Renal cortical epithelial cell (primary cell): ENCODE measurements at regions not wholly inside any gene's neighbourhood (a gene's known extent, or its start where the extent isn't known, plus 50 kb on each side); places are given as distances from the start of the nearest gene placed in this dataset.

Source experiments
- DNase-seq: peaks from one replicate; pipeline ENCODE4 v3.0.0-alpha.2; 2011; ENCODE audit warnings: low read depth

- DNase-seq: peak; percentile 38
Observed at GRCh38 chr2:13009027-13009642, 292.4 kb downstream of the TRIB2 start.

DNA sequence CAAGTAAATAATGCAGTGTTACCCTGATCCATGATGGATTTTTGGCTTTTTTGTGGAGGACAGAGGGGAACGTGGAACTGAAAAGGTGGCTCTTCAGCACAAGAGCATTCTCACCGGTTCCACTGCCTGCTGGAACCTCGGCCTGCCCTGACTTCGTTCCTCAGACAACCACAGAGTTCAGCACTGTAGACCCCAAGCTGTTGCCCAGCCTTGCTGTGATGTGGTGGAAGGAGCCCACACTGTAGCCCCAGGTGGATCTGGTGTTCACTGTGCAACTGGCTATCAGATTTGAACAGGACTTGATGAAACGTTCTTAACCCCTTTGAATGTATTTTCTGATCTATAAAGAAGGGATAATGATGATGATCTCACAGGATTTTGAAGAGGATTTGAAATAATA is 293.5 kb downstream of the TRIB2 start:
- no peak for DNase-seq

GRCh38 chr2:13014783-13015182 is 298.0 kb downstream of the TRIB2 start:
- DNase-seq: no peak

- DNase-seq: no peak
Observed at GRCh38 chr2:13015532-13016320, 299.0 kb downstream of the TRIB2 start.

GRCh38 chr2:13018490-13018889 is 301.8 kb downstream of the TRIB2 start:
- DNase-seq: no peak

- no peak for DNase-seq
Observed at GRCh38 chr2:13019781-13020180, 303.0 kb downstream of the TRIB2 start.

DNA sequence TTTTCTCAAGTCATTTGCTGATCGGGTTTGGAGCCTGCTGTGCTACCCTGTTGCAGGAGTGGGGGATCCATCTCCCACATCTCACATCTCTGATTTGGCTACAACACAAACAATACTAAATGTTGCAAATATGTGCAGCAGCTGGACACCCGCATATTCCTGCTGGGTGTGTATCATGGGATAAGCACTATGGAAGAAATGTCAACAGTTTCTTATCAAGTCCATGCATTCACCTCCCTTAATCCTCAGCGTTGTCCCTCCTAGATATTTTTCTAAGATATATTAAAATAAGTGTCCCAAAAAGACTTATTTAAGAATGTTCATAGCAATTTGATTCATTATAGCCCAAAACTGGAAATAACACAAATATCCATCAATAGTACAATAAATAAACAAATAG is 303.7 kb downstream of the TRIB2 start:
- no peak for DNase-seq

GRCh38 chr2:13021470-13021957 is 304.8 kb downstream of the TRIB2 start:
- DNase-seq: no peak

DNA sequence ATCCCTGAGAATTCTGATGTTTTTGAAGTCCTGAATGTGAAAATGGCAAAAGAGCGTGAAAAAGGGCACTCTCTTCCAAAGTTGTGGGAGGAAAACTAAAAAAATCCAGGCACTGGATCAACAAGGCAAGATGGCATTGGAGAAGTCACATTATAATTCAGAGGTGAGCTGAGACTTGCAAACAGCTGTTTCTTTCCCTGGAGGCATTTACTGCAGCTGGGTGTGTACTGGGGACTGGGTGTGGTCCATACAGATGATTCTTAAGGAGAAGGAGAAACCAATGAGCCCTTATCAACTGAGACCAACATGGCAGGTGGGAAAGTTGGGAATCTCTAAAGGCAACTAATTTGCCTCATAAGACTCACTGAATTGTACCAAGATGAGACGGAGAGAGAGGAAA is 313.9 kb downstream of the TRIB2 start:
- no peak for DNase-seq

DNA sequence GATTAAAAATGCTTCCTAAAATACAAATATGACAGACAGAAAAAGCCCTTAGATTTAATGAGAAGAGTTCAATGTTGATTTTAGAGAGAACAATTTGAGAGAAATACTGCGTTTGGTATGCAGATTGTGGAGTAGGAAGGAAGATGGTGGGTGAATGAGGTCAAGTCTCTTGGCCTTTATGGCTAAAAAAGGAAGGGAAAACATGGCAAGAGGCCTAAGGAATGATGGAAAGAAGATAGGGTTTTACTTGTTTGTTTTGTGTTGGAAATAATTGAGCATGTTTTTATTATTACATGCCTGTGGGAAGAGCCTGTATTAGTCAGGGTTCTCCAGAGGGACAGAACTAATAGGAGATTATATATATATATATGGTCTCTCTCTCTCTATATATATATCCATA is 318.1 kb downstream of the TRIB2 start:
- DNase-seq: no peak

DNA sequence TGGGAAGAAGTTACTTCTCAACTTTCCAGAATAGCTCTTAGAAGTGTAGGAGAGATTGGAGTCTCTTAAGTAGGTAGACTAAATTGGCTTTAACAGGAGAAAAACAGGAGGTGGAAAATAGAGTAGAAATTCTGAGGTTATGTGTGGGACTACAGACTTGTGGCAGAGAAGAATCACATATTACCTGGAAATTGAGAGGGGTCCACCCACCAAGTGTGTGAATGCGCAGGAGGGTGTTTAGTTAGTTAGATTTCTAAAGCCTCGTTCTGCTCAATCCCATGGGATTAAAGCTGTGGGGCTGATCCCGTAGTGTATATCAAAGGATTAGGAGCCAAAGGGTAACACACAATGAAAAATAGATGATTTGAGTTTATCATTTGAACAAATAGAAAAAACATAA is 319.1 kb downstream of the TRIB2 start:
- no peak for DNase-seq

DNA sequence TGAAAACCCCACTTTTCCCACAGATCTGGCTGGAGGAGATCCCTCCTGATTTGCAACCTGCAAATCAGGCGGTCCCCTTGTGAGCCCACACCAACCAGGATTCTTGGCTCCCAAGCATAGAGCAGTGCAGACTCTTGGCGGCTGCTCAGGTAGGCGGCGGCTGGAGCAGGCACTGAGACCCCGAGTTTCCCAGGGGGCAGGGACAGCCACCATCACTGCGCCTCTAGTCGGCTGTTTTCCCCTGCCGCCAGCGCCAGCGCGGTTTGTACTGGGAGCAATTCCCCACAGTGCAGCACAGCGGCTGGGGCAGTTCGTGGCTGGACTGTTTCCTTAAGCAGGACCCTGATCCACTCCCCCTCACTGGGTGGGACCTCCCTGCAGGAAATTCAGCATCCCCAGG is 323.3 kb downstream of the TRIB2 start:
- DNase-seq: no peak

DNA sequence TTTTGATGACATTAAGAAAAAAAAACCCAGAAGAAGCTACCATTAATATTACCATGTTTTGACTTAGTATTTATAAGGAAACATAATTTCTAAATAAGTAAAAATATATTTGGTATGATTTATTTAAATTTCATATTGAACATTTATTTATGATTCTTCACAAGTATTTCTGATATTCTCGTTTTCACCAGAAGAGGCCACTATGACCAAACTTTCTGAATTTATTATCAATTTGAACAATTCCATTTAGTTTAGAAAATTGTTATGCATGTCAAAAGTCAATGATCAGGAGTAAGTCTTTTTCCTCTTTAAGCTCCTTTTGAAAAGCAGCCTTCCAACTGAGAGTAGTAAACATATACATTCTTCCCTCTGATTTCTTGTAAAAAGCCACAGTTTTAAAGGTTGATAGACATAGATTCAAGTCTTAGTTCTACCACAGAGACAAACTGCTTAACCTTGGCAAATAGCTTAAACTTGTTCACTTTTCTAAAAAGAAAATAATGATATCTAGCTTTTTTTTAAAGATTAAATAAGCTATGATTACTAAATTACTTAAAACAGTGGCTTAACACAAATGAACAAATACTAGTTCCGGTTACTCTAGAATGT is 329.9 kb downstream of the TRIB2 start:
- peak; percentile 13 for DNase-seq

- no peak for DNase-seq
Observed at GRCh38 chr2:13050764-13051163, 334.0 kb downstream of the TRIB2 start.

DNA sequence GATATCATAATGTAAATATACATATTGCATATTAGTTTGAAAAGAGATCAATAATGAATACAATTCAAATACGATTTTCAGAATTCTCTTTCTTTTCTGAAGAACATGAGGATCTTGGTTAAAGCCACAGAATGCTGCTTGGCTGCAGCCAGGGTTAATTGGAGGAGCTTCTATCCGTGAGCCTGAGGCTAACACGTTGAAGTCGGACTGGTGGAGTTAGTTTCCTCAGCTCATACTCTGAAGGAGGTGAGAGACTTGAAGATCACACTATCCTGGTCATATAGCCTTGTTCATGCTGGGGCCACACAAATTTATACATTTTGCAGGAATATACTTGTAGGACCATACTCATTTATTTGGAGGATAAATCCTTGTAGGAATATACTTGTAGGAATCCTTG is 335.8 kb downstream of the TRIB2 start:
- no peak for DNase-seq

DNA sequence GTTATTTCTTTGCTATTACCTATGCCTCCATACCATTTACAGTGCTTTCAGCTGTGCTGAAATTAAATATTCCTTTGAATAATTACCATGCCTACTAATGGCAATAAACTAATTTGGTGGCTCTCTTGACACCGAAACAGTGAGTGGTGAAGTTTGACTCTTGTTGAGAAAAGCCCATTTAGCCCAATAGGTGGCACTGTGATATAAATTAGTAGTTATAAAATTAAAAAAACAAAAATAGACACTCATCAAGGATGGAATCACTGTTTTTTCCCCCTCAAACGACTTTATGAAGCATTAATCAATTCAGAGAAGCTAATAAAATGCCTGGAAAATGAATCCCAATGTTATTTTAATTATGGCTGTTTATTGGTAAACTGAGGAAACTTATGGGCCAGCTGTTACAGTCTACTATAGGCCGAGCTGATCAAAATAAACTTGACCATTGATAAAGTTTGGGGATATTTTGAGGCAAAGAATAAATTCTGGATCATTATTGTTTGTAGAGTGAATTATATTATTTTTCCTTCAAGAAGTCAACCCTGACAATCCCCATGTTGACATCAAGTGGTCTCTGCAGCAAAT is 339.6 kb downstream of the TRIB2 start:
- peak; percentile 9 for DNase-seq

DNA sequence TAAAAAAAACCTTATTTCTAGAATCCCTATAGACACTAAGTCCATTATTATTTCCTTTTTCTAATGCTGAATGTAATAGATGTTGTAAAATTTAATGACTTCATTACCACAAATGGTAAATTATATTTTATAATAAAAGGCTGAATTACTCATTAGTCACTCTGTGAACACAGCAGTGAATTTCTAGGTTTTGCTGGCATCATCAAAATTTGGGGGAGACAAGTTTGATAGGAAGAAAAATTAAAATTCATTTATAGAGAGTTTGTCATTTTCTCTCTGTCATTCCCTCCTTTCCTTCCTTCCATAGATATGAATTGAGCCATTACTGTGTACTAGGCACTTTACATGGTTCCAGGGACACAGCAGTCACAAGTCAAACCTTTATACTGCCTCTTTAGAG is 340.9 kb downstream of the TRIB2 start:
- no peak for DNase-seq

- no peak for DNase-seq
Observed at GRCh38 chr2:13066676-13067075, 349.9 kb downstream of the TRIB2 start.

- DNase-seq: peak; percentile 51
Observed at GRCh38 chr2:13067508-13067907, 350.8 kb downstream of the TRIB2 start.

DNA sequence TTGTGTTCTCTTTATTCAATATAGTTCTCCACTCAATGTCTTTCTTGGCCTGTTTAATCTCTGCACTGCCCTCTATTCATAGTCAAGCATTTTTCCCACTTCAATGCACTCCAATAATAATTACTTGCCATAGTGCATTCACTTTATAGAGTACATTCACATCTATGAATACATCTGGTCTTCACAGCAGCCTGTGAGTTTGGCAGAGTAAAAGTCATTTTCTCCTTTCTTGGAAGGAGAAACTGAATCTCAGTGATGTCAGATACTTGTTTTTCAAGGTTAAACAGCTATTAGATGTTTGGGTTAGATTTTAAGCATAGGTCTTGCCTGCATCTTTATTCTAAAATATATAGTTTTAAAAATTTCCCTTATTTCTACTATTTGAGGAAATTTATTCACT is 373.2 kb downstream of the TRIB2 start:
- DNase-seq: no peak

DNA sequence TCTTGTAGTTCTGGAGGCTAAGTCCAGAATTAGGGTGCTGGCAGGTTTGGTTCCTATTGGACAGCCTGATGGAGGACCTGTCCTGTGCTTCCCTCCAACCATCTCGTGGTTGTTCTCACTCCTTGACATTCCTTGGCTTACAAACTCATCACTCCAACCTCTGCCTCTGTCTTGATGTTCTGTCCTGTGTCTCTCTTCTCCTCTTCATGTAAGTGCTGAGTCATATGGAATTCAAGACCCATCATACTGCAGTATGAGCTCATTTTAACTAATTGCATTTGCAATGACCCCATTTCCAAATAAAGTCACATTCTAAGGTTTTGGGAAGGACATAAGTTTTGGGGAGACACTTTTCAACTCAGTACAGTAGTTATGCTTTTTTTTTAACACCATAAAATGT is 374.7 kb downstream of the TRIB2 start:
- no peak for DNase-seq

DNA sequence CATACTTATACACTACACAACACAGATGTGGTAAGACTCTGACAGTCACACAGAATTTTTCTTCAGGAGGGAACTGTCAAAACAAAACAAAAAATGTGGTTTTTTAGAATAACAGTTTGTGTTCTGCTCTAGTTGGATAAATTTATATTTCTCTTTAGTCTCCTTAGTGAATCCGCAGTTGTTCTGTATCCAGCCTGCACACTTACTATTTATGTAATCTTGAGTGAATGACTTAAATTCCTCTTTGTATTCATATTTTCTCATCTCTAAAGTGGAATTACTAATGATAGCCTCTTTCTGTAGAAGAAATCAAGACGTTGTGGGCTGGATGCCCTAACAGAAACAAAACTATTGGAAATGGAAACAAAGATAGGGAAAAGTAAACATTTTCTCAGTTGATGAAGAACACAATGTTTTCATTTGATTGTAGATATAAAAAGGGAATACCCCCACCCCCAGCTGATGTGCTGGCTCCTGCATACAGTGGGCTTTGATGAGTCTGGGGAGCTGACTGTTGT is 375.2 kb downstream of the TRIB2 start:
- no peak for DNase-seq
